ENCODE measurements at regions not wholly inside any gene's neighbourhood (a gene's known extent, or its start where the extent isn't known, plus 50 kb on each side); places are given as distances from the start of the nearest gene placed in this dataset.

DNA sequence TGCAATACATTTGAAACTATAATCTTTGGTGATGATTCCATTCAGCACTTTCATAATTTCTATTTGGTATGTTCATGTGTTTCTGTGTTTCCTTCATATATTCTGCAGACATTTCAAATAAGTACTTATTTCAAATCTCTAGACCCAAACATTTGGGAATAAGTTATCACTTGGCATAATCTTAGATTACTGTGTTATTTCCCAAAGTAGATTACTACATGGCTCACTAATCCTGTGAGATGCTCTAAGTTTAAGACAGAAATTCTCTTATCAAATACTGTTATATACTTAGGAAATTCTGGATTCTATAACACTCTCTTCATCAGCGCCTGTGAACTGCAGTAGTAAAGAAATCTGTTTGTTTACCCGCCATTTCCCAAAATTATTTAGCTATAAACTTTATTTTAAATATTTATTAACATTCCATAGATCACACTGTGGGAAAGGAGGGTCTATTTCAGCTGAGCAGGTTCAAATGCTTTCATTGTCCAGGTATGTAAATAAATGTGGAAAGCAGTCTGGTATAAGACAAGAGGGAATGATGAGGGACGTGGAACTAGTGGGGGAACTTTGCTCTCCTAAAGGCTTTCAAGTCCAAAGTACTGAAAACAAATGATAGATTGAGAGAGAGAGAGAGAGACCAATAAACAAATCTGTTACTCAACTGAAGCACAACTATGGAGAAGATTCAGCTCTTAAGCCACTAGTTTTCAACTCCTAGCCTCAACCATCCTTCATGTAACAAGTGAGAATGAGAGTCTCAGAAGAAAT, 61.8 kb upstream of the TOM1L1 start:
- no peak for FAIRE-seq
- ChIA-PET CTCF (no interaction called here), SMC1A (ENCODE audit: uncharacterized antibody, unreplicated experiment) (no interaction called here), RAD21 (ENCODE audit: unreplicated experiment) (no interaction called here), POLR2A (no interaction called here)
- Histone ChIP-seq H3K9ac (ENCODE audit: control insufficient read depth, insufficient read depth, low read length) (no peak overlapping the region), H3K27ac (ENCODE audit: control insufficient read depth, insufficient read depth) (no peak overlapping the region), H3K4me1 (ENCODE audit: control insufficient read depth, insufficient read depth, low read length) (no peaks in the 10 kb centered on the region), H3K4me3 (no peak overlapping the region), H3K36me3 (ENCODE audit: control insufficient read depth in 2 of 2, insufficient read depth in 2 of 2, low read length in 1 of 2) (no peaks in the 10 kb centered on the region), H4K20me1 (ENCODE audit: control insufficient read depth, insufficient read depth) (no peaks in the 10 kb centered on the region), H3K4me2 (ENCODE audit: control insufficient read depth, insufficient read depth) (no peak overlapping the region), H3K27me3 (replicated peaks in 1 of 2; ENCODE audit: control insufficient read depth in 2 of 2, insufficient read depth in 2 of 2, low read length in 1 of 2) (no peaks in the 10 kb centered on the region), H3K9me3 (replicated peaks; ENCODE audit: control insufficient read depth, insufficient read depth, low read length) (no peaks in the 10 kb centered on the region; the same call in 2 of the 3 replicates), H2AFZ (ENCODE audit: control insufficient read depth, low read depth, low read length) (no peak overlapping the region), H3K79me2 (ENCODE audit: control insufficient read depth, insufficient read depth, low read length) (no peaks in the 10 kb centered on the region)
- ATAC-seq: no peak
- in situ Hi-C loops (cut with MboI) (no loop called here), intact Hi-C loops (cut with micrococcal nuclease; ENCODE audit: unreplicated experiment) (no loop called here)
- no peak for TF ChIP-seq RAD51 (IDR thresholded peaks at IDR 0.05)
- BruUV-seq (replicated peaks): no TSS peak
- no peak for DNase-seq (ENCODE audit: low read depth, low spot score)
- WGBS (ENCODE audit: insufficient coverage, insufficient replicate concordance, low lambda C conversion rate, missing lambda C conversion rate): 0% methylated on average over 3 of the region's 3 CpGs

DNA sequence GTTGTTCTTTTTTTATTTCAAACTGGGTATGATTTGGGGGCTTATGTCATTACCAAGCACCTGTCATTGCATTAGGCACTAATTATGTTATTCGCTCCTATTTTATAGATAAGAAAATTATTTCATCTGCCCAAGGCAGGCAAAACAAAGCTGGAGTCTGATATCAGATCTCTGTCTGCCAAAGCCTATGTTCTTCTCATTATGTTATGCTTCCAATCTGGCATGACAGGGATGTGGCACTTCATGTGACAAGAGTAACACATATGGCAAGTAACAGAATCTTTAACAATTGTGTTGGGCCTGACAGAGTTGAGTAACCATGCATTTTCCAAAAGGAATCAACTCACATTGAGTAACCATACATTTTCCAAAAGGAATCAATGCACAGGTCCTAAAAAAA, 61.2 kb upstream of the TOM1L1 start:
- DNase-seq (ENCODE audit: low read depth, low spot score) (no peak), ATAC-seq (no peak), FAIRE-seq (no peak)
- no TSS peak for BruUV-seq (replicated peaks)
- no peaks in the 10 kb centered on the region for H3K36me3 ChIP-seq (ENCODE audit: control insufficient read depth in 2 of 2, insufficient read depth in 2 of 2, low read length in 1 of 2)
- ChIA-PET POLR2A (no interaction called here), CTCF (no interaction called here), RAD21 (ENCODE audit: unreplicated experiment) (no interaction called here), SMC1A (ENCODE audit: uncharacterized antibody, unreplicated experiment) (no interaction called here)
- TF ChIP-seq NFXL1 (IDR thresholded peaks at IDR 0.05; ENCODE audit: borderline replicate concordance) (no peak), SUZ12 (IDR thresholded peaks at IDR 0.05; ENCODE audit: unreplicated experiment) (no peak)
- in situ Hi-C loops (cut with MboI) (no loop called here), intact Hi-C loops (cut with micrococcal nuclease; ENCODE audit: unreplicated experiment) (no loop called here)
- no peaks in the 10 kb centered on the region for H3K79me2 ChIP-seq (ENCODE audit: control insufficient read depth, insufficient read depth, low read length)
- 71% methylated on average over 1 of the region's 1 CpG for WGBS (ENCODE audit: insufficient coverage, insufficient replicate concordance, low lambda C conversion rate, missing lambda C conversion rate)
- no peak overlapping the region for H2AFZ ChIP-seq (ENCODE audit: control insufficient read depth, low read depth, low read length)
- H3K4me3 ChIP-seq: no peak overlapping the region
- H3K9me3 ChIP-seq (replicated peaks; ENCODE audit: control insufficient read depth, insufficient read depth, low read length): no peaks in the 10 kb centered on the region; the same call in 2 of the 3 replicates
- H3K4me2 ChIP-seq (ENCODE audit: control insufficient read depth, insufficient read depth): no peak overlapping the region
- no peaks in the 10 kb centered on the region for H4K20me1 ChIP-seq (ENCODE audit: control insufficient read depth, insufficient read depth)
- H3K27me3 ChIP-seq (replicated peaks in 1 of 2; ENCODE audit: control insufficient read depth in 2 of 2, insufficient read depth in 2 of 2, low read length in 1 of 2): no peaks in the 10 kb centered on the region
- H3K9ac ChIP-seq (ENCODE audit: control insufficient read depth, insufficient read depth, low read length): no peak overlapping the region
- H3K27ac ChIP-seq (ENCODE audit: control insufficient read depth, insufficient read depth): no peak overlapping the region
- no peaks in the 10 kb centered on the region for H3K4me1 ChIP-seq (ENCODE audit: control insufficient read depth, insufficient read depth, low read length)

All from GM12878 (cell line).